ENCODE measurements at regions not wholly inside any gene's neighbourhood (a gene's known extent, or its start where the extent isn't known, plus 50 kb on each side); places are given as distances from the start of the nearest gene placed in this dataset.

GRCh38 chr13:24087605-24088225, 72.8 kb upstream of the SPATA13 start:
- no peaks in the 10 kb centered on the region for H3K36me3 ChIP-seq
- H3K27me3 ChIP-seq, result no peaks in the 10 kb centered on the region
- H3K4me1 ChIP-seq, result peaks cover 0 to 21% of the 10 kb centered on the region in 2 donors
- no peak for TF ChIP-seq CTCF (IDR thresholded peaks at IDR 0.05)
- no peaks in the 10 kb centered on the region for H3K9me3 ChIP-seq
- DNase-seq (ENCODE audit: low spot score), result peak; percentile 55
- no peak overlapping the region for H3K4me3 ChIP-seq
- no peak overlapping the region for H3K27ac ChIP-seq

DNA sequence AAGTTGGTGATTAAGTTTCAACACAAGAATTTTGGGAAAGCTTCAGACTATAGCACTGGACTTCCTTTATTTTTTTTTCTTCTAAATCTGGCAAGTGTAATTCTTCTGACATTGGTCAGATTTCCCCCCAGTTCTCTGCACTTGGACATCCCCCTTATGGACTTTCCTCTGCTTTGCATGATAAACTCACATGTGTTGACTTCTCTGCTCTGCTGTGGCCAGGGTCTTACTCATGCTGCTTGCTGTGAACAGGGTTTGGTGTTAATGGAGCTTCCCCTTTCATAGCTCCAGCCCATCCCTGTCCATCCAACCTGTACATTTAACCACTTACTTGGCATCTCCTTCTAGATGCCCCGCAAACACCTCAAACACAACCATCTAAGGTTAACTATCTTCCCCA, 70.5 kb upstream of the SPATA13 start:
- H3K4me3 ChIP-seq, result no peak overlapping the region
- H3K36me3 ChIP-seq, result no peaks in the 10 kb centered on the region
- no peak for TF ChIP-seq CTCF (IDR thresholded peaks at IDR 0.05)
- DNase-seq (ENCODE audit: low spot score), result no peak
- H3K27me3 ChIP-seq, result no peaks in the 10 kb centered on the region
- H3K9me3 ChIP-seq, result no peaks in the 10 kb centered on the region
- peaks cover 0 to 21% of the 10 kb centered on the region in 2 donors for H3K4me1 ChIP-seq
- H3K27ac ChIP-seq, result no peak overlapping the region

GRCh38 chr13:24091080-24091479, 69.4 kb upstream of the SPATA13 start:
- Histone ChIP-seq H3K27ac (no peak overlapping the region), H3K9me3 (no peaks in the 10 kb centered on the region), H3K4me3 (no peak overlapping the region), H3K36me3 (no peaks in the 10 kb centered on the region), H3K27me3 (no peaks in the 10 kb centered on the region), H3K4me1 (peaks cover 0 to 21% of the 10 kb centered on the region in 2 donors)
- no peak for TF ChIP-seq CTCF (IDR thresholded peaks at IDR 0.05)
- peak; percentile 47 for DNase-seq (ENCODE audit: low spot score)

DNA sequence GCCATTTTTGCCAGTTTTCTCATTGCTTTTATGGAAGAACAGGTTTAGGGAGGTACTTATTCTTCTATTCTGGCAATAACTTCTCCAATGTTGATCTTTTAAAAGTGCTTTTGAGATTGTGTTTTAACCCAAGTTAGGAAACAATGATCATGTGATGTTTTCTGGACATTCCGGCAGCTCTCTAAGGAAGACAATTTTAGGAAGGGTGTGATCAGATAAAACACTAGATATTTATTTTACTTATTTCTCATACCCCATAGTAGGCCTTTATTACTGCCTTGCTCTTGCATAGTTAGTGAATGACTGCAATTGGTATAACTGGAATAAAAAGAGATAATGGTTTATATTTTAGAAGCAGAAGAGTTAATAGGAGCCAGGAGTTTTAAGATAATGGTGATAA, 68.4 kb upstream of the SPATA13 start:
- H3K27ac ChIP-seq, result peak overlapping the region in 1 of 2 donors; percentile 58
- no peak for DNase-seq (ENCODE audit: low spot score)
- no peaks in the 10 kb centered on the region for H3K36me3 ChIP-seq
- no peaks in the 10 kb centered on the region for H3K27me3 ChIP-seq
- H3K9me3 ChIP-seq, result no peaks in the 10 kb centered on the region
- TF ChIP-seq CTCF (IDR thresholded peaks at IDR 0.05), result no peak
- peaks cover 0 to 21% of the 10 kb centered on the region in 2 donors for H3K4me1 ChIP-seq
- no peak overlapping the region for H3K4me3 ChIP-seq

- Histone ChIP-seq H3K4me1 (peaks cover 0 to 14% of the 10 kb centered on the region in 2 donors), H3K27me3 (no peaks in the 10 kb centered on the region), H3K36me3 (no peaks in the 10 kb centered on the region), H3K27ac (peak overlapping the region in 1 of 2 donors; percentile 58), H3K9me3 (no peaks in the 10 kb centered on the region), H3K4me3 (no peak overlapping the region)
- no peak for DNase-seq (ENCODE audit: low spot score)
- TF ChIP-seq CTCF (IDR thresholded peaks at IDR 0.05), result no peak
Measured at GRCh38 chr13:24093047-24093446, 67.5 kb upstream of the SPATA13 start.

DNA sequence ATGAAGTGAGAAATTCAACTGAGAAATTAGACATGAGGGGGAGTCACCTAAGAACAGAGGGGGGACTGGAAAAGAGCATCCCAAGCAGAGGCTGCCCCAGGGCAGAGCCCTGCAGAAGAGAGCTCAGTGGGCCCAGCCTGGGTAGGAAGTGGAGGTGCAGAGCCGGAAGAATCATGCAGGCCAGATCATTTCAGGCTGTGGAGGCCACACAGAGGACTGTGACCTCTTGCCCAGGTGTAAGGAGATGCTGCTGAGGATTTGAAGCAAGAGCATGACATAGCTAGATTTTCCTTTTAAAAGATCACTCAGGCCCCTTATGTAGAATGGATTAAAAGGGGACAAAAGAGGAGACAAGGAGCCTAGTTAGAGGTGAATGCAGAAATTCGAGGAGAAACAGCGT, 63.9 kb upstream of the SPATA13 start:
- TF ChIP-seq CTCF (IDR thresholded peaks at IDR 0.05), result no peak
- Histone ChIP-seq H3K27ac (no peak overlapping the region), H3K4me1 (peaks cover 0 to 3% of the 10 kb centered on the region in 2 donors), H3K36me3 (no peaks in the 10 kb centered on the region), H3K27me3 (no peaks in the 10 kb centered on the region), H3K4me3 (no peak overlapping the region), H3K9me3 (no peaks in the 10 kb centered on the region)
- peak; percentile 11 for DNase-seq (ENCODE audit: low spot score)

All from right atrium auricular region (tissue), 2 donors.